HepG2 (cell line): ENCODE measurements at regions not wholly inside any gene's neighbourhood (a gene's known extent, or its start where the extent isn't known, plus 50 kb on each side); places are given as distances from the start of the nearest gene placed in this dataset.

Experiments
- ATAC-seq: fragments of 200-7000 bp; cut with Tn5 transposase; 3 replicates; pipeline ENCODE4 v1.9.1; 2020; ENCODE audit warnings: mild to moderate bottlenecking, moderate library complexity
- BruUV-seq: library from RNA; stranded (reverse); fragments of 400-500 nt; replicated peaks from 2 replicates; lab custom pipeline; 2021; lab: Mats Ljungman, UMichigan
- CTCF ChIA-PET: fragments of 300-600 bp; formaldehyde crosslinking; extraction: SDS; loops from one replicate; lab custom pipeline; 2021; ENCODE audit warnings: low total read pairs, inconsistent platforms, low intra/inter-chr PET ratio; lab: Yijun Ruan, JAX
- POLR2A ChIA-PET: fragments of 350-600 bp; sonication (Branson Sonifier 250); formaldehyde crosslinking; loops from one replicate; lab custom pipeline; 2020; ENCODE audit warnings: antibody characterized with exemption, inconsistent platforms; lab: Yijun Ruan, JAX
- DNase-seq: peaks from one replicate; pipeline ENCODE4 v3.0.0-alpha.2; 2015; ENCODE audit warnings: low spot score
- FAIRE-seq: peaks from 3 replicates; lab custom pipeline; 2011; peaks lifted over from hg19 to GRCh38; lab: Jason Lieb, UNC
- H2AFZ ChIP-seq: one replicate; pipeline ENCODE4 v1.6.1; 2011; ENCODE audit warnings: low read length, inconsistent platforms
- H3K27ac ChIP-seq: fragments of 300-600 bp; 3 replicates; pipeline ENCODE4 v1.8.0; 2011; ENCODE audit warnings: mixed run types, mild to moderate bottlenecking, mixed read lengths, low read length, inconsistent platforms; ENCODE audit not compliant: insufficient read depth; ENCODE audit errors: extremely low read length
- H3K27me3 ChIP-seq, 2 experiments: fragments of 200-600 bp in 1 of 2; 2 replicates in 1 of 2; 3 replicates in 1 of 2; pipeline versions ENCODE4 v1.6.0 to v1.8.0; 2011; ENCODE audit warnings: low read length in 2 of 2, mild to moderate bottlenecking in 2 of 2, moderate library complexity in 2 of 2, inconsistent platforms in 1 of 2; ENCODE audit not compliant: insufficient read depth in 2 of 2, control insufficient read depth in 1 of 2
- H3K36me3 ChIP-seq, 2 experiments: fragments of 200-600 bp in 1 of 2; replicated peaks in 1 of 2; 2 replicates in 1 of 2; 3 replicates in 1 of 2; pipeline versions ENCODE4 v1.5.1 to v1.8.0; 2011; ENCODE audit warnings: low read length in 2 of 2, inconsistent platforms in 1 of 2; ENCODE audit not compliant: insufficient read depth in 2 of 2, control insufficient read depth in 1 of 2
- H3K4me1 ChIP-seq: 2 replicates; pipeline ENCODE4 v1.5.1; 2012; ENCODE audit warnings: low read length, inconsistent platforms; ENCODE audit not compliant: insufficient read depth
- H3K4me2 ChIP-seq: 2 replicates; pipeline ENCODE4 v1.6.0; 2011; ENCODE audit warnings: low read depth, low read length, inconsistent platforms
- H3K4me3 ChIP-seq, 3 experiments: fragments of 200-600 bp in 1 of 3; sonication (generic), shearing (Covaris generic) in 1 of 3; replicated peaks in 1 of 3; 2 replicates each; pipeline ENCODE4 v1.5.1; 2011 to 2016; ENCODE audit warnings: low read length in 3 of 3, inconsistent platforms in 2 of 3, low read depth in 2 of 3, mild to moderate bottlenecking in 2 of 3, control low read depth in 1 of 3, mixed read lengths in 1 of 3; ENCODE audit not compliant: insufficient read depth in 1 of 3
- H3K79me2 ChIP-seq: one replicate; pipeline ENCODE4 v1.6.1; 2011; ENCODE audit warnings: low read length, inconsistent platforms; ENCODE audit not compliant: insufficient read depth
- H3K9ac ChIP-seq: 2 replicates; pipeline ENCODE4 v1.6.0; 2011; ENCODE audit warnings: mild to moderate bottlenecking, low read depth, low read length, inconsistent platforms; ENCODE audit not compliant: insufficient read depth
- H3K9me3 ChIP-seq: 2 replicates; pipeline ENCODE4 v1.5.1; 2012; ENCODE audit warnings: mild to moderate bottlenecking, low read length
- H4K20me1 ChIP-seq: 2 replicates; pipeline ENCODE4 v1.6.0; 2011; ENCODE audit warnings: inconsistent platforms, mild to moderate bottlenecking, low read length, moderate library complexity; ENCODE audit not compliant: insufficient read depth
- CBFB ChIP-seq: sonication (generic); formaldehyde crosslinking; IDR thresholded peaks from 2 replicates; pipeline ENCODE4 v1.4.0; 2020; ENCODE audit warnings: missing genetic modification reagents
- ETV6 ChIP-seq: sonication (generic); formaldehyde crosslinking; conservative IDR thresholded peaks from 2 replicates; pipeline ENCODE4 v1.4.0; 2020; ENCODE audit warnings: missing genetic modification reagents
- FIP1L1 ChIP-seq: fragments of 200-400 bp; formaldehyde crosslinking; IDR thresholded peaks from 2 replicates; pipeline ENCODE4 v1.6.1; 2018; ENCODE audit warnings: low read depth, mild to moderate bottlenecking, low read length, moderate library complexity, borderline replicate concordance; ENCODE audit not compliant: insufficient read depth
- MTF2 ChIP-seq: sonication (generic); formaldehyde crosslinking; IDR thresholded peaks from 2 replicates; pipeline ENCODE4 v1.5.0; 2020; ENCODE audit warnings: missing genetic modification reagents, borderline replicate concordance
- NR1H2 ChIP-seq: sonication (generic); formaldehyde crosslinking; IDR thresholded peaks from 2 replicates; pipeline ENCODE4 v1.8.1; 2022; ENCODE audit warnings: low read depth, missing genetic modification reagents, borderline replicate concordance
- RAD51 ChIP-seq: fragments of 450-650 bp; IDR thresholded peaks from 2 replicates; pipeline ENCODE4 v1.6.1; 2016; ENCODE audit warnings: borderline replicate concordance
- RBM22 ChIP-seq: fragments of 200-400 bp; formaldehyde crosslinking; optimal IDR thresholded peaks from 2 replicates; pipeline ENCODE3; 2017; ENCODE audit warnings: mild to moderate bottlenecking, low read length, moderate library complexity
- SRSF4 ChIP-seq: fragments of 200-400 bp; formaldehyde crosslinking; IDR thresholded peaks from one replicate; pipeline ENCODE4 v1.6.1; 2018; ENCODE audit warnings: mild to moderate bottlenecking, low read depth, low read length, moderate library complexity; ENCODE audit not compliant: poor library complexity, severe bottlenecking
- ZNF12 ChIP-seq: sonication (generic); formaldehyde crosslinking; IDR thresholded peaks from 2 replicates; pipeline ENCODE4 v1.5.0; 2020; ENCODE audit warnings: missing genetic modification reagents
- ZNF510 ChIP-seq: sonication (generic); formaldehyde crosslinking; IDR thresholded peaks from 2 replicates; pipeline ENCODE4 v1.4.0; 2020; ENCODE audit warnings: low read depth, mild to moderate bottlenecking, missing genetic modification reagents
- ZNF549 ChIP-seq: sonication (generic); formaldehyde crosslinking; IDR thresholded peaks from 2 replicates; pipeline ENCODE4 v1.5.0; 2020; ENCODE audit warnings: missing genetic modification reagents
- ZNF562 ChIP-seq: sonication (generic); formaldehyde crosslinking; IDR thresholded peaks from 2 replicates; pipeline ENCODE4 v1.8.0; 2022; ENCODE audit warnings: missing genetic modification reagents, borderline replicate concordance
- ZNF781 ChIP-seq: sonication (generic); formaldehyde crosslinking; IDR thresholded peaks from 2 replicates; pipeline ENCODE4 v1.5.1; 2020; ENCODE audit warnings: borderline replicate concordance, mild to moderate bottlenecking, missing genetic modification reagents; ENCODE audit errors: not compliant biosample characterization
- ZNF788 ChIP-seq: sonication (generic); formaldehyde crosslinking; IDR thresholded peaks from 2 replicates; pipeline ENCODE4 v1.5.0; 2020; ENCODE audit warnings: mild to moderate bottlenecking, missing genetic modification reagents, borderline replicate concordance
- WGBS: methylation state at CpG from one replicate; pipeline ENCODE4 v1.1.6; 2017; ENCODE audit warnings: low lambda C conversion rate; 5-methylcytosine and 5-hydroxymethylcytosine counted together
- in situ Hi-C: cut with HindIII; loops from 2 replicates; pipeline ENCODE4 v1.10.0; 2017; ENCODE audit warnings: low pct_unique_long_range_greater_than_20kb; ENCODE audit not compliant: extremely low pct_ligation_motif_present
- intact Hi-C: fragments of 100-400 bp; cut with micrococcal nuclease; formaldehyde crosslinking; loops from one replicate; pipeline ENCODE4 v1.10.0; 2022; ENCODE audit not compliant: unreplicated experiment
- TF ChIP-seq, protein P1 (sequence below): sonication (generic); formaldehyde crosslinking; IDR thresholded peaks from 2 replicates; pipeline ENCODE4 v1.5.0; 2020; ENCODE audit warnings: mild to moderate bottlenecking, missing genetic modification reagents, borderline replicate concordance
- TF ChIP-seq, protein P2 (sequence below): IDR thresholded peaks from 2 replicates; pipeline ENCODE4 v1.6.1; 2016; ENCODE audit warnings: low read depth, borderline replicate concordance
- TF ChIP-seq, protein P3 (sequence below): sonication (generic); formaldehyde crosslinking; IDR thresholded peaks from 2 replicates; pipeline ENCODE4 v1.5.0; 2020; ENCODE audit warnings: missing genetic modification reagents
- TF ChIP-seq, protein P4 (sequence below): sonication (generic); formaldehyde crosslinking; IDR thresholded peaks from 2 replicates; pipeline ENCODE4 v1.8.1; 2023; ENCODE audit warnings: missing genetic modification reagents, inconsistent platforms, borderline replicate concordance

DNA sequence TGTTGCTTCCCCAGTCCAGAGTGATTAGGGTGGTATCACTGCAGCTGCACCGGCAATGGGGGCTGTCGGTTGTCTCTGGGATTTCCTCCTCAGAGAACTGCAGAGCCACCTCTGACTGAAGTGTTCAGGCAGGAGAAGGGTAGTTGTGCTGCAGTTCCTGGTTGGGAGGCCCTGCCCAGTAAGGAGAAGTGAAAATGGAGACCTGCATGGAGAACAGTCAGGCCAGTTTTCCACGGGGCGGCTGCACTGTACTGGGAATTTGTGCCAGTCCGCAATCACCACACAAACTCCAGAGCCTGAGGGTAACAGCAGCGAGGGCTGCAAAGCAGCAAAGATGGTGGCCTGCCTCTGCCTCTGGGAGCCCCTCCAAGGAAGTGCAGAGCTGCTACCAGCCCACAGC is 58.1 kb upstream of the CCDC190 start (continued):
- TF ChIP-seq, protein P1, sequence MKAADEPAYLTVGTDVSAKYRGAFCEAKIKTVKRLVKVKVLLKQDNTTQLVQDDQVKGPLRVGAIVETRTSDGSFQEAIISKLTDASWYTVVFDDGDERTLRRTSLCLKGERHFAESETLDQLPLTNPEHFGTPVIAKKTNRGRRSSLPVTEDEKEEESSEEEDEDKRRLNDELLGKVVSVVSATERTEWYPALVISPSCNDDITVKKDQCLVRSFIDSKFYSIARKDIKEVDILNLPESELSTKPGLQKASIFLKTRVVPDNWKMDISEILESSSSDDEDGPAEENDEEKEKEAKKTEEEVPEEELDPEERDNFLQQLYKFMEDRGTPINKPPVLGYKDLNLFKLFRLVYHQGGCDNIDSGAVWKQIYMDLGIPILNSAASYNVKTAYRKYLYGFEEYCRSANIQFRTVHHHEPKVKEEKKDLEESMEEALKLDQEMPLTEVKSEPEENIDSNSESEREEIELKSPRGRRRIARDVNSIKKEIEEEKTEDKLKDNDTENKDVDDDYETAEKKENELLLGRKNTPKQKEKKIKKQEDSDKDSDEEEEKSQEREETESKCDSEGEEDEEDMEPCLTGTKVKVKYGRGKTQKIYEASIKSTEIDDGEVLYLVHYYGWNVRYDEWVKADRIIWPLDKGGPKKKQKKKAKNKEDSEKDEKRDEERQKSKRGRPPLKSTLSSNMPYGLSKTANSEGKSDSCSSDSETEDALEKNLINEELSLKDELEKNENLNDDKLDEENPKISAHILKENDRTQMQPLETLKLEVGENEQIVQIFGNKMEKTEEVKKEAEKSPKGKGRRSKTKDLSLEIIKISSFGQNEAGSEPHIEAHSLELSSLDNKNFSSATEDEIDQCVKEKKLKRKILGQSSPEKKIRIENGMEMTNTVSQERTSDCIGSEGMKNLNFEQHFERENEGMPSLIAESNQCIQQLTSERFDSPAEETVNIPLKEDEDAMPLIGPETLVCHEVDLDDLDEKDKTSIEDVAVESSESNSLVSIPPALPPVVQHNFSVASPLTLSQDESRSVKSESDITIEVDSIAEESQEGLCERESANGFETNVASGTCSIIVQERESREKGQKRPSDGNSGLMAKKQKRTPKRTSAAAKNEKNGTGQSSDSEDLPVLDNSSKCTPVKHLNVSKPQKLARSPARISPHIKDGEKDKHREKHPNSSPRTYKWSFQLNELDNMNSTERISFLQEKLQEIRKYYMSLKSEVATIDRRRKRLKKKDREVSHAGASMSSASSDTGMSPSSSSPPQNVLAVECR (CRISPR knock-in tag) = no peak
- TF ChIP-seq SRSF4 (no peak), ETV6 (CRISPR knock-in tag) (no peak), ZNF510 (CRISPR knock-in tag) (no peak), ZNF788 (CRISPR knock-in tag) (no peak)
- TF ChIP-seq, protein P2, sequence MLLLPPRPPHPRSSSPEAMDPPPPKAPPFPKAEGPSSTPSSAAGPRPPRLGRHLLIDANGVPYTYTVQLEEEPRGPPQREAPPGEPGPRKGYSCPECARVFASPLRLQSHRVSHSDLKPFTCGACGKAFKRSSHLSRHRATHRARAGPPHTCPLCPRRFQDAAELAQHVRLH = no peak
- TF ChIP-seq, all 625 proteins: peak for 0

DNA sequence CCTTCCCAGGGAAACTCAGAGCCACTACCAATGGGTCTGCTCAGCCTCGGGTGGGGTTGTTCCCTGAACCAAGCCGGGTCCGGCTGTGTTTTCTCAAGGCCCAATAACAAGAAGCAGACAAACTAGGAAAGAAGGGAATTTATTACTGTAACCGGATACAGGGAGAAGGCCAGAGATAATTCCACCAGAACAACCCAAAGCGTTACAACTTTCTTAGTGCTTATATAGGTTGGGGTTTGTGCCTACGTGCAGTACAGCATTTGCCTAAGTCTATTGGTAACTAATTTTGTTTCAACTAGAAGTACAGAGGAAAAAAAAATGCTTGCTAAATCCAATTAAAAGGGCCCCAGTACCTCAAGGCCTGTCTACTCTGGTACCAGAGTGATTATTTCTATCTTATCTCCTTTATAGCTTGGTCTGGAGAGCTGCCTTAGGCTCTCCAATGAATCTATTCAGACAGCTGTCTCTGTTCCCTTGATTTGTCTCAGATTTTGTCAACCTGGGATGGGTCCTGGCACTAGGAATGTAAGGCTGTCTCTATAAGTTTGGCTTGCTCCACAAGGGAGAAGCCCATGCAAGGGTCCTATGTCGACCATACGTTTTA is 57.3 kb upstream of the CCDC190 start:
- no peaks in the 10 kb centered on the region for H3K36me3 ChIP-seq
- no peak for DNase-seq
- POLR2A ChIA-PET = no interaction called here
- 27% methylated on average over 8 of the region's 8 CpGs for WGBS
- in situ Hi-C loops = no loop called here
- no peak for ATAC-seq
- no peak overlapping the region for H3K27ac ChIP-seq
- no peak overlapping the region for H3K9ac ChIP-seq
- CTCF ChIA-PET = no interaction called here
- H3K9me3 ChIP-seq = no peaks in the 10 kb centered on the region
- H3K27me3 ChIP-seq = peaks cover 2 to 12% of the 10 kb centered on the region in 2 experiments; a peak in 2 of 5 replicates
- H3K4me2 ChIP-seq = no peak overlapping the region
- no peak overlapping the region for H3K4me3 ChIP-seq
- H3K79me2 ChIP-seq = no peaks in the 10 kb centered on the region
- intact Hi-C loops = no loop called here
- no peaks in the 10 kb centered on the region for H3K4me1 ChIP-seq
- H4K20me1 ChIP-seq = no peaks in the 10 kb centered on the region
- H2AFZ ChIP-seq = no peak overlapping the region
- BruUV-seq = no TSS peak
- no peak for FAIRE-seq
- TF ChIP-seq, protein P3, sequence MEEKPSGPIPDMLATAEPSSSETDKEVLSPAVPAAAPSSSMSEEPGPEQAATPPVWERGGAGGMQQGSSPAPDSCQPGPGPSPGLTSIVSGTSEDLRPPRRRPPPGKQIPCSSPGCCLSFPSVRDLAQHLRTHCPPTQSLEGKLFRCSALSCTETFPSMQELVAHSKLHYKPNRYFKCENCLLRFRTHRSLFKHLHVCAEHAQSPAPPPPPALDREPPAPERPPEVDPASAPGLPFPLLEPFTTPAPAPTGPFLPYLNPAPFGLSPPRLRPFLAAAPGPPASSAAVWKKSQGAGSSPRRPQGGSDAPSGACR = no peak
- TF ChIP-seq NR1H2 (no peak), ZNF12 (no peak), FIP1L1 (no peak), MTF2 (CRISPR knock-in tag) (no peak), ZNF562 (CRISPR knock-in tag) (no peak), CBFB (CRISPR knock-in tag) (no peak), ZNF549 (CRISPR knock-in tag) (no peak), RAD51 (no peak), RBM22 (no peak), ZNF781 (CRISPR knock-in tag) (no peak)
- TF ChIP-seq, protein P4, sequence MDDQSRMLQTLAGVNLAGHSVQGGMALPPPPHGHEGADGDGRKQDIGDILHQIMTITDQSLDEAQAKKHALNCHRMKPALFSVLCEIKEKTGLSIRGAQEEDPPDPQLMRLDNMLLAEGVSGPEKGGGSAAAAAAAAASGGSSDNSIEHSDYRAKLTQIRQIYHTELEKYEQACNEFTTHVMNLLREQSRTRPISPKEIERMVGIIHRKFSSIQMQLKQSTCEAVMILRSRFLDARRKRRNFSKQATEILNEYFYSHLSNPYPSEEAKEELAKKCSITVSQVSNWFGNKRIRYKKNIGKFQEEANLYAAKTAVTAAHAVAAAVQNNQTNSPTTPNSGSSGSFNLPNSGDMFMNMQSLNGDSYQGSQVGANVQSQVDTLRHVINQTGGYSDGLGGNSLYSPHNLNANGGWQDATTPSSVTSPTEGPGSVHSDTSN (CRISPR knock-in tag) = no peak
